Neural cell (in vitro differentiated cells): ENCODE measurements at regions not wholly inside any gene's neighbourhood (a gene's known extent, or its start where the extent isn't known, plus 50 kb on each side); places are given as distances from the start of the nearest gene placed in this dataset.
A peak's percentile ranks its signal among the peaks of the same experiment; 100 is the strongest.
"Not testable (repeated sequence)": the region's sequence is repeated elsewhere in the genome, so short reads cannot be mapped to it uniquely, and the experiment has no call there.

Source experiments
- H2AFZ ChIP-seq: fragments of 200-600, 300-800 bp; sonication (generic), shearing (Covaris generic); 2 replicates; pipeline ENCODE4 v1.6.0; 2014; ENCODE audit warnings: low read depth, mild to moderate bottlenecking, antibody characterized with exemption, low read length, moderate library complexity
- H3F3A ChIP-seq: fragments of 200-600 bp; shearing (Covaris generic); 2 replicates; pipeline ENCODE4 v1.6.1; 2016; ENCODE audit warnings: mild to moderate bottlenecking, moderate library complexity, mixed read lengths, antibody characterized with exemption, low read length; ENCODE audit not compliant: insufficient read depth, poor library complexity, severe bottlenecking
- H3K27ac ChIP-seq: fragments of 200-600, 300-800 bp; sonication (generic), shearing (Covaris generic); 2 replicates; pipeline ENCODE4 v1.5.1; 2014; ENCODE audit warnings: mild to moderate bottlenecking, low read length, moderate library complexity
- H3K27me3 ChIP-seq: fragments of 300-800, 200-600 bp; sonication (generic), shearing (Covaris generic); 2 replicates; pipeline ENCODE4 v1.6.0; 2014; ENCODE audit warnings: mild to moderate bottlenecking, low read depth, low read length, moderate library complexity; ENCODE audit not compliant: insufficient read depth
- H3K36me3 ChIP-seq: fragments of 300-800, 200-600 bp; sonication (generic), shearing (Covaris generic); 2 replicates; pipeline ENCODE4 v1.5.1; 2014; ENCODE audit warnings: mild to moderate bottlenecking, antibody characterized with exemption, low read length, moderate library complexity; ENCODE audit not compliant: insufficient read depth
- H3K4me2 ChIP-seq: fragments of 300-800, 200-600 bp; sonication (generic), shearing (Covaris generic); 2 replicates; pipeline ENCODE4 v1.6.0; 2014; ENCODE audit warnings: mild to moderate bottlenecking, low read length
- H3K4me3 ChIP-seq: fragments of 300-800, 200-600 bp; sonication (generic), shearing (Covaris generic); 2 replicates; pipeline ENCODE4 v1.5.1; 2014; ENCODE audit warnings: mild to moderate bottlenecking, low read length, moderate library complexity
- H3K79me2 ChIP-seq: fragments of 200-600 bp; shearing (Covaris generic); replicated peaks from 2 replicates; pipeline ENCODE4 v1.6.0; 2014; ENCODE audit warnings: mild to moderate bottlenecking, low read length, moderate library complexity; ENCODE audit not compliant: insufficient read depth
- H3K9ac ChIP-seq: fragments of 300-800, 200-600 bp; sonication (generic), shearing (Covaris generic); 2 replicates; pipeline ENCODE4 v1.6.1; 2016; ENCODE audit warnings: mild to moderate bottlenecking, low read length, mixed read lengths
- H3K9me2 ChIP-seq: fragments of 200-600 bp; shearing (Covaris generic); 2 replicates; pipeline ENCODE4 v1.6.1; 2016; ENCODE audit warnings: mild to moderate bottlenecking, low read length, mixed read lengths; ENCODE audit not compliant: insufficient read depth
- H3K9me3 ChIP-seq: fragments of 200-600, 300-800 bp; sonication (generic), shearing (Covaris generic); 2 replicates; pipeline ENCODE4 v1.6.1; 2016; ENCODE audit warnings: mild to moderate bottlenecking, mixed run types, low read length, moderate library complexity, mixed read lengths
- H4K20me1 ChIP-seq: fragments of 200-600 bp; shearing (Covaris generic); 2 replicates; pipeline ENCODE4 v1.6.1; 2016; ENCODE audit warnings: mild to moderate bottlenecking, mixed run types; ENCODE audit not compliant: insufficient read depth
- CTCF ChIP-seq: fragments of 450-650 bp; IDR thresholded peaks from 2 replicates; pipeline ENCODE4 v1.5.1; 2014; ENCODE audit warnings: antibody characterized with exemption, mild to moderate bottlenecking, moderate library complexity; ENCODE audit not compliant: poor library complexity, severe bottlenecking
- EP300 ChIP-seq: fragments of 450-650 bp; conservative IDR thresholded peaks from 2 replicates; pipeline ENCODE4 v1.6.1; 2014; ENCODE audit warnings: antibody characterized with exemption, mild to moderate bottlenecking, moderate library complexity; ENCODE audit not compliant: poor library complexity, severe bottlenecking
- EZH2 ChIP-seq: fragments of 200-600, 300-800 bp; shearing (Covaris generic), sonication (generic); IDR thresholded peaks from 2 replicates; pipeline ENCODE4 v1.6.1; 2014; ENCODE audit warnings: antibody characterized with exemption, low read length, borderline replicate concordance, mild to moderate bottlenecking; ENCODE audit not compliant: insufficient read depth, poor library complexity, severe bottlenecking
- MXI1 ChIP-seq: fragments of 450-650 bp; conservative IDR thresholded peaks from 2 replicates; pipeline ENCODE4 v1.6.1; 2014; ENCODE audit warnings: antibody characterized with exemption, mild to moderate bottlenecking; ENCODE audit not compliant: poor library complexity, severe bottlenecking
- POLR2AphosphoS5 ChIP-seq: IDR thresholded peaks from 2 replicates; pipeline ENCODE4 v1.6.1; 2012
- RAD21 ChIP-seq: fragments of 450-650 bp; conservative IDR thresholded peaks from 2 replicates; pipeline ENCODE4 v1.6.1; 2014; ENCODE audit warnings: antibody characterized with exemption, mild to moderate bottlenecking, moderate library complexity
- REST ChIP-seq: IDR thresholded peaks from 2 replicates; pipeline ENCODE4 v1.6.1; 2012; ENCODE audit warnings: borderline replicate concordance
- SMC3 ChIP-seq: fragments of 450-650 bp; conservative IDR thresholded peaks from 2 replicates; pipeline ENCODE4 v1.6.1; 2014; ENCODE audit warnings: antibody characterized with exemption, mild to moderate bottlenecking, moderate library complexity; ENCODE audit not compliant: poor library complexity
- TAF1 ChIP-seq: IDR thresholded peaks from 2 replicates; pipeline ENCODE4 v1.6.1; 2012; ENCODE audit warnings: low read depth

DNA sequence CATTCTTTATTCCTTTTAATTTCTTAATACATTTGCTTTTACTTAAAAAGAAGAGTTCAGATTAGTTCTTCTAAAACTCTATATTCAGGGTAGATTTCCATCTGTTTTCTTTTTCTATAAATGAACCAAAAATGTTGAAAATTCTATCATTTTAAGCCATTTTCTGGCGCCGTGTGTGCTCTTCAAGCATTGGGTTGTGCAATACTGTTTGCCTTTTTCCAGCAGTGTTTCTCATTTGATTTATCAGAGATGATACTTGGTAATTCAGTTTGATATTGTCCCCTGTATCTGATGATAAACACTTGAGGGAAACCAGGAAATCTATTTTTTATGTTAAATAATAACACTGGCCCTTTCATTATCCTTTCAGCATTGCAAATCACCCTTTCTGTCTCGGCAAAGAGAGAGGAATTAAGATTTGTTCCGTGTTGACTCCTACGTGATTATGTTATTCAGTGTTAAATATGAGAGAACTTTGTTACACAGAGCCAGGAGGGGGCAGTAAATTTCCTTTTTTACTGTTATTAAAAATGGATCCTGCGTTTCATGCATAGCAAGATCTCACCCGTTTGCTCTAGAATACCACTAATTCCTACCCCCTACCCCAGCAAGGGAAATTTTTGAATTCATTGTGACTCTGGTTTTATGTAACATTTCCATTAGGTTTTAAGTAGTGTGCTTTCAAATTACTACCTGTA is 606.9 kb upstream of the RBFOX1 start:
- no peak overlapping the region for H3K4me3 ChIP-seq
- H3F3A ChIP-seq = no peaks in the 10 kb centered on the region
- H3K9me3 ChIP-seq = no peaks in the 10 kb centered on the region
- no peak overlapping the region for H3K9ac ChIP-seq
- no peak overlapping the region for H2AFZ ChIP-seq
- H4K20me1 ChIP-seq = no peaks in the 10 kb centered on the region
- H3K27me3 ChIP-seq = no peaks in the 10 kb centered on the region
- TF ChIP-seq MXI1 = no peak
- TF ChIP-seq EP300 = no peak
- peak; percentile 46 for TF ChIP-seq CTCF
- no peak for TF ChIP-seq REST
- TF ChIP-seq SMC3 = no peak
- TF ChIP-seq POLR2AphosphoS5 = no peak
- no peak for TF ChIP-seq TAF1
- peak; percentile 46 for TF ChIP-seq RAD21
- no peak for TF ChIP-seq EZH2
- no peak overlapping the region for H3K27ac ChIP-seq
- no peak overlapping the region for H3K4me2 ChIP-seq
- H3K36me3 ChIP-seq = no peaks in the 10 kb centered on the region
- no peaks in the 10 kb centered on the region for H3K79me2 ChIP-seq
- H3K9me2 ChIP-seq = no peaks in the 10 kb centered on the region

- not testable (repeated sequence) for H3K79me2 ChIP-seq, H3K36me3 ChIP-seq, H3K9me3 ChIP-seq, H3F3A ChIP-seq, H4K20me1 ChIP-seq, H3K27ac ChIP-seq, H3K4me3 ChIP-seq, H3K9me2 ChIP-seq, H2AFZ ChIP-seq, H3K4me2 ChIP-seq, H3K27me3 ChIP-seq, H3K9ac ChIP-seq
Measured at GRCh38 chr16:6725206-6725605, 607.4 kb upstream of the RBFOX1 start.

GRCh38 chr16:6722786-6723185 is 609.9 kb upstream of the RBFOX1 start:
- no peaks in the 10 kb centered on the region for H3K79me2 ChIP-seq
- TF ChIP-seq EP300 (no peak), EZH2 (no peak), REST (no peak), POLR2AphosphoS5 (no peak), MXI1 (no peak), SMC3 (no peak), RAD21 (no peak), CTCF (no peak), TAF1 (no peak)

More at GRCh38 chr16:6722786-6723185, 609.9 kb upstream of the RBFOX1 start:
- Histone ChIP-seq H3K27ac (no peak overlapping the region), H3K27me3 (no peaks in the 10 kb centered on the region), H3K4me2 (no peak overlapping the region), H3K9me3 (no peaks in the 10 kb centered on the region), H3K36me3 (no peaks in the 10 kb centered on the region), H3K9me2 (no peaks in the 10 kb centered on the region), H3K9ac (no peak overlapping the region), H4K20me1 (no peaks in the 10 kb centered on the region), H3K4me3 (no peak overlapping the region), H2AFZ (no peak overlapping the region), H3F3A (no peaks in the 10 kb centered on the region)
